HepG2 (cell line): ENCODE measurements at regions not wholly inside any gene's neighbourhood (a gene's known extent, or its start where the extent isn't known, plus 50 kb on each side); places are given as distances from the start of the nearest gene placed in this dataset.

Source experiments
- ATAC-seq: fragments of 200-7000 bp; cut with Tn5 transposase; 3 replicates; pipeline ENCODE4 v1.9.1; 2020; ENCODE audit warnings: mild to moderate bottlenecking, moderate library complexity
- BruUV-seq: library from RNA; stranded (reverse); fragments of 400-500 nt; replicated peaks from 2 replicates; lab custom pipeline; 2021; lab: Mats Ljungman, UMichigan
- CTCF ChIA-PET: fragments of 300-600 bp; formaldehyde crosslinking; extraction: SDS; loops from one replicate; lab custom pipeline; 2021; ENCODE audit warnings: low total read pairs, inconsistent platforms, low intra/inter-chr PET ratio; lab: Yijun Ruan, JAX
- POLR2A ChIA-PET: fragments of 350-600 bp; sonication (Branson Sonifier 250); formaldehyde crosslinking; loops from one replicate; lab custom pipeline; 2020; ENCODE audit warnings: antibody characterized with exemption, inconsistent platforms; lab: Yijun Ruan, JAX
- DNase-seq: peaks from one replicate; pipeline ENCODE4 v3.0.0-alpha.2; 2015; ENCODE audit warnings: low spot score
- FAIRE-seq: peaks from 3 replicates; lab custom pipeline; 2011; peaks lifted over from hg19 to GRCh38; lab: Jason Lieb, UNC
- H2AFZ ChIP-seq: one replicate; pipeline ENCODE4 v1.6.1; 2011; ENCODE audit warnings: low read length, inconsistent platforms
- H3K27ac ChIP-seq: fragments of 300-600 bp; 3 replicates; pipeline ENCODE4 v1.8.0; 2011; ENCODE audit warnings: mixed run types, mild to moderate bottlenecking, mixed read lengths, low read length, inconsistent platforms; ENCODE audit not compliant: insufficient read depth; ENCODE audit errors: extremely low read length
- H3K27me3 ChIP-seq, 2 experiments: fragments of 200-600 bp in 1 of 2; 2 replicates in 1 of 2; 3 replicates in 1 of 2; pipeline versions ENCODE4 v1.6.0 to v1.8.0; 2011; ENCODE audit warnings: low read length in 2 of 2, mild to moderate bottlenecking in 2 of 2, moderate library complexity in 2 of 2, inconsistent platforms in 1 of 2; ENCODE audit not compliant: insufficient read depth in 2 of 2, control insufficient read depth in 1 of 2
- H3K36me3 ChIP-seq, 2 experiments: fragments of 200-600 bp in 1 of 2; replicated peaks in 1 of 2; 2 replicates in 1 of 2; 3 replicates in 1 of 2; pipeline versions ENCODE4 v1.5.1 to v1.8.0; 2011; ENCODE audit warnings: low read length in 2 of 2, inconsistent platforms in 1 of 2; ENCODE audit not compliant: insufficient read depth in 2 of 2, control insufficient read depth in 1 of 2
- H3K4me1 ChIP-seq: 2 replicates; pipeline ENCODE4 v1.5.1; 2012; ENCODE audit warnings: low read length, inconsistent platforms; ENCODE audit not compliant: insufficient read depth
- H3K4me2 ChIP-seq: 2 replicates; pipeline ENCODE4 v1.6.0; 2011; ENCODE audit warnings: low read depth, low read length, inconsistent platforms
- H3K4me3 ChIP-seq, 3 experiments: fragments of 200-600 bp in 1 of 3; sonication (generic), shearing (Covaris generic) in 1 of 3; replicated peaks in 1 of 3; 2 replicates each; pipeline ENCODE4 v1.5.1; 2011 to 2016; ENCODE audit warnings: low read length in 3 of 3, inconsistent platforms in 2 of 3, low read depth in 2 of 3, mild to moderate bottlenecking in 2 of 3, control low read depth in 1 of 3, mixed read lengths in 1 of 3; ENCODE audit not compliant: insufficient read depth in 1 of 3
- H3K79me2 ChIP-seq: one replicate; pipeline ENCODE4 v1.6.1; 2011; ENCODE audit warnings: low read length, inconsistent platforms; ENCODE audit not compliant: insufficient read depth
- H3K9ac ChIP-seq: 2 replicates; pipeline ENCODE4 v1.6.0; 2011; ENCODE audit warnings: mild to moderate bottlenecking, low read depth, low read length, inconsistent platforms; ENCODE audit not compliant: insufficient read depth
- H3K9me3 ChIP-seq: 2 replicates; pipeline ENCODE4 v1.5.1; 2012; ENCODE audit warnings: mild to moderate bottlenecking, low read length
- H4K20me1 ChIP-seq: 2 replicates; pipeline ENCODE4 v1.6.0; 2011; ENCODE audit warnings: inconsistent platforms, mild to moderate bottlenecking, low read length, moderate library complexity; ENCODE audit not compliant: insufficient read depth
- HCFC1 ChIP-seq: fragments of 150-350 bp; IDR thresholded peaks from 2 replicates; pipeline ENCODE4 v1.6.1; 2014; ENCODE audit warnings: low read depth, low read length
- PPARG ChIP-seq: conservative IDR thresholded peaks from 2 replicates; pipeline ENCODE4 v1.6.1; 2016; ENCODE audit warnings: missing biosample characterization, missing genetic modification reagents
- SOX6 ChIP-seq, 2 experiments: fragments of 450-650 bp in 1 of 2; sonication (generic) in 1 of 2; formaldehyde crosslinking in 1 of 2; IDR thresholded peaks; 2 replicates each; pipeline versions ENCODE4 v1.4.0 to v1.6.1; 2017 to 2020; ENCODE audit warnings: antibody characterized with exemption in 1 of 2, mild to moderate bottlenecking in 1 of 2, missing genetic modification reagents in 1 of 2
- WGBS: methylation state at CpG from one replicate; pipeline ENCODE4 v1.1.6; 2017; ENCODE audit warnings: low lambda C conversion rate; 5-methylcytosine and 5-hydroxymethylcytosine counted together
- in situ Hi-C: cut with HindIII; loops from 2 replicates; pipeline ENCODE4 v1.10.0; 2017; ENCODE audit warnings: low pct_unique_long_range_greater_than_20kb; ENCODE audit not compliant: extremely low pct_ligation_motif_present
- intact Hi-C: fragments of 100-400 bp; cut with micrococcal nuclease; formaldehyde crosslinking; loops from one replicate; pipeline ENCODE4 v1.10.0; 2022; ENCODE audit not compliant: unreplicated experiment
- TF ChIP-seq, protein P1 (sequence below): sonication (generic); formaldehyde crosslinking; IDR thresholded peaks from 2 replicates; pipeline ENCODE4 v1.4.0; 2020; ENCODE audit warnings: mild to moderate bottlenecking, missing genetic modification reagents

DNA sequence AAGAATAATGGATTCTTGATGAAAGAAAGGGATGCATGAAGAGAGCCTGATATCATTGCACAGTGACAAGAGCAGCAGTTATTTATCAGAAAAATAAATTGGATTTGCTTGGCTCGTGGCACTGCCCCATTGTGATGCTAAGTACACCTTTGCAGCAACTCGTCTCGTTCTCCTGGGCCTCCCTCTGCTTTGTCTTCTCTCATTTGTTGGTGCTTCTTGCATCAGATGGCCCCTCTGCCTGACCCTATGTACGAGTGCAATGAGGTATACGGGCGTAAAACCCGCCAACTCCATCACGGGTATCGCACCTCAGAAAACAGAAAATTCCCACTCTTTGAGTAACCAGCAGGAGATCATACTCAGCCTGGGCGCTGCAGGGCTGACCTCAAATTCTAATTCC lies 107.2 kb upstream of the C10orf90 start:
- Histone ChIP-seq H3K4me2 (no peak overlapping the region), H3K9me3 (no peaks in the 10 kb centered on the region), H3K27ac (no peak overlapping the region), H4K20me1 (no peaks in the 10 kb centered on the region), H3K4me3 (no peak overlapping the region), H3K27me3 (0 out of 5 replicates have a peak, but pooled peaks cover 3 to 4% of the 10 kb centered on the region in 2 experiments), H3K9ac (no peak overlapping the region), H2AFZ (no peak overlapping the region), H3K4me1 (no peaks in the 10 kb centered on the region), H3K79me2 (no peaks in the 10 kb centered on the region), H3K36me3 (no peaks in the 10 kb centered on the region)
- ChIA-PET POLR2A (no interaction called here), CTCF (no interaction called here)
- DNase-seq (no peak), FAIRE-seq (no peak), ATAC-seq (no peak)
- TF ChIP-seq, protein P1, sequence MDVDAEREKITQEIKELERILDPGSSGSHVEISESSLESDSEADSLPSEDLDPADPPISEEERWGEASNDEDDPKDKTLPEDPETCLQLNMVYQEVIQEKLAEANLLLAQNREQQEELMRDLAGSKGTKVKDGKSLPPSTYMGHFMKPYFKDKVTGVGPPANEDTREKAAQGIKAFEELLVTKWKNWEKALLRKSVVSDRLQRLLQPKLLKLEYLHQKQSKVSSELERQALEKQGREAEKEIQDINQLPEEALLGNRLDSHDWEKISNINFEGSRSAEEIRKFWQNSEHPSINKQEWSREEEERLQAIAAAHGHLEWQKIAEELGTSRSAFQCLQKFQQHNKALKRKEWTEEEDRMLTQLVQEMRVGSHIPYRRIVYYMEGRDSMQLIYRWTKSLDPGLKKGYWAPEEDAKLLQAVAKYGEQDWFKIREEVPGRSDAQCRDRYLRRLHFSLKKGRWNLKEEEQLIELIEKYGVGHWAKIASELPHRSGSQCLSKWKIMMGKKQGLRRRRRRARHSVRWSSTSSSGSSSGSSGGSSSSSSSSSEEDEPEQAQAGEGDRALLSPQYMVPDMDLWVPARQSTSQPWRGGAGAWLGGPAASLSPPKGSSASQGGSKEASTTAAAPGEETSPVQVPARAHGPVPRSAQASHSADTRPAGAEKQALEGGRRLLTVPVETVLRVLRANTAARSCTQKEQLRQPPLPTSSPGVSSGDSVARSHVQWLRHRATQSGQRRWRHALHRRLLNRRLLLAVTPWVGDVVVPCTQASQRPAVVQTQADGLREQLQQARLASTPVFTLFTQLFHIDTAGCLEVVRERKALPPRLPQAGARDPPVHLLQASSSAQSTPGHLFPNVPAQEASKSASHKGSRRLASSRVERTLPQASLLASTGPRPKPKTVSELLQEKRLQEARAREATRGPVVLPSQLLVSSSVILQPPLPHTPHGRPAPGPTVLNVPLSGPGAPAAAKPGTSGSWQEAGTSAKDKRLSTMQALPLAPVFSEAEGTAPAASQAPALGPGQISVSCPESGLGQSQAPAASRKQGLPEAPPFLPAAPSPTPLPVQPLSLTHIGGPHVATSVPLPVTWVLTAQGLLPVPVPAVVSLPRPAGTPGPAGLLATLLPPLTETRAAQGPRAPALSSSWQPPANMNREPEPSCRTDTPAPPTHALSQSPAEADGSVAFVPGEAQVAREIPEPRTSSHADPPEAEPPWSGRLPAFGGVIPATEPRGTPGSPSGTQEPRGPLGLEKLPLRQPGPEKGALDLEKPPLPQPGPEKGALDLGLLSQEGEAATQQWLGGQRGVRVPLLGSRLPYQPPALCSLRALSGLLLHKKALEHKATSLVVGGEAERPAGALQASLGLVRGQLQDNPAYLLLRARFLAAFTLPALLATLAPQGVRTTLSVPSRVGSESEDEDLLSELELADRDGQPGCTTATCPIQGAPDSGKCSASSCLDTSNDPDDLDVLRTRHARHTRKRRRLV (CRISPR knock-in tag), result no peak
- no peak for TF ChIP-seq SOX6 (IDR thresholded peaks at IDR 0.05)
- no peak for TF ChIP-seq SOX6 (CRISPR knock-in tag; IDR thresholded peaks at IDR 0.05)
- TF ChIP-seq PPARG (CRISPR knock-in tag), result no peak
- TF ChIP-seq HCFC1, result no peak
- intact Hi-C loops (no loop called here), in situ Hi-C loops (no loop called here)
- 39% methylated on average over 10 of the region's 10 CpGs for WGBS
- no TSS peak for BruUV-seq
